DMS53 treated with DMSO at 0.1 percent for 48 hours (cell line): ENCODE measurements at regions not wholly inside any gene's neighbourhood (a gene's known extent, or its start where the extent isn't known, plus 50 kb on each side); places are given as distances from the start of the nearest gene placed in this dataset.
"Not testable (repeated sequence)": the region's sequence is repeated elsewhere in the genome, so short reads cannot be mapped to it uniquely, and the experiment has no call there.

Source experiments
- DNase-seq: peaks from one replicate; lab custom pipeline; 2025; ENCODE audit not compliant: unreplicated experiment; lab: John Stamatoyannopoulos, UW

- no peak for DNase-seq
These were observed 1150.6 kb downstream of the FAT4 start for GRCh38 chr4:126465341-126465740.

DNA sequence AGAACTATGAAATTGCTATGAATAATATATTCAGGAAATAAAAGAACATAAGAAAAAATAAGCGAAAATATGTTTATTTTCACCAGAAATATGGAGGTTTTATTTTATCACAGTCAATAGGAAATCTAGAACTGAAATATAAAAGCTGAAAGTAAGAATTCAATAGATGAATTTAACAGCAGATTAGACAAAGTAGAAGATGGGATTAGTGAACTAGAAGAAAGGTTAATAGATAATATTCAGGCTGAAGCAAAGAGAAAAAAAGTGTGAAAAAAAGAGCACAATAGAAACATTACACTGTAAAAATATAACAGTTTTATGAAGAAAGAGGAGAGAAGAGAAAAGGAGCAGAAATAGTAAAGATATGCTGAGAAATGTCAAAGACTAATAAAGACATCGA, 1152.1 kb downstream of the FAT4 start:
- no peak for DNase-seq

DNA sequence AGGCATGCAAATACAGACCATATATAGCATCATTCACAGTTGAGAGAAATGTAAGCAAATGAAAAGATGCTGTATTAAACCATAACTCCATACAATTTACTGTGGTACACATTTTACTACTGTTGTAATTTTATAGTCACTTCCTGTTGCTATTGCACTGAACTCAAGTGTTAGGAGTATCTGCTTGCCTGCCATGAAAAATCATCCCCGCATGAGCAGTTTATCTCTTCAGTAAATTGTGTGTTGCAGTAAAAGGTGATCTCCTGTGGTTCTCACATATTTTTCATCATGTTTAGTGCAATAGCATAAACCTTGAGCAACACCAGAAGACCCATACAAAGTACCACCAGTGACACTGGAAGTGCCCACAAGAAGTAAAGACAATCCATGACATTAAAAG, 1153.4 kb downstream of the FAT4 start:
- DNase-seq = no peak

DNA sequence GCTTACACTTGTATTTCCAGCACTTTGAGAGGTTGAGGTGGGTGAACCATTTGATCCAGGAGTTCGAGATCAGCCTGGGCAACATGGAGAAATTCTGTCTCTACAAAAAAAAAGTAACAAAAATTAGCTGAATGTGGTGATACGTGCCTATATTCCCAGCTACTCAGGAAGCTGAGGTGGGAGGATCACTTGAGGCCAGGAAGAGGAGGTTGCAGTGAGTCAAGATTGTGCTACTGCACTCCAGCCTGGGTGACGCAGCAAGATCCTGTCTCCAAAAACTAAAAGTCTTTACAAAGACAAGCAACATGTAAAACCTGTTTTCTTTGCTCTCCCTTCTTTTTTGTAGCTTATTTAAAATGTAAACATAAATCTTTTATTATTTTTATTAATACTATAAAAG, 1156.1 kb downstream of the FAT4 start:
- no peak for DNase-seq

GRCh38 chr4:126475730-126476129, 1157.0 kb upstream of the INTU start:
- no peak for DNase-seq

DNA sequence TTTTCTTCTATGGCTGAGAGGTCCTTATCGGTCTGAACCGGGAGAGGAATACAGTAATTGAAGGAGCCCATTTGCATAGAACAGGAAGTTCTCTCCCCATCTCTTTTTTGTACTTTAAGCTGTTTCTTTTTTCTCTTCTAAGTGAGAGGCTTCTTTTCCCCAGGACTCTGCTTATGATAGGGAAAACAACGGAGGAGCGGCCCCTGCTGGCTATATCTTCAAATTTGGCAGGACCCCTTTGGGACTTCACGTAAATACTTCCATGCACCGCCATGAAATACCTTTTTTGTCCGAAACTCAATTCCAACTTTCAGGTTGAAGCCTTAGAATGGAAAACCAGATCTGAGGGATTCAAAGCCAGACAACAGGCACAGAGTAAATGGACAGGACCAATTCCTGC, 1153.0 kb upstream of the INTU start:
- no peak for DNase-seq

DNA sequence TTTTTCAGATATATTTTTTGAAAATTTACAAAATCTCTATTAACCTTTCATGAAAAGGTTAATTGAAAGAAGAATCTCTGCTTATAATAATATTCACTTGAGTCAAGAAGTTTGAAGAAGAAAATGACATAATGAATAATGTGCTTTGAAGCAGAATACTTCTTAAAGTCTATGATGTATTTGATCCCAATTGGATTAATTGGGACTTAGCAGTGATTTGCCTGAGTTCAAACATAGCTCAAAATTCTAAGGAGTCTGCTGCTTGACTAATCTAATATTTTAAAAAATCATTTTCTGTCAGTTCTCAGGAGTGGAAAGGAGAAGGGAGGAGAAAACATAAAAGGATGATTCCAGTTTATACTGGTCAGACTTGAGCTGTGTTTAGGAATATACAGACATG, 1150.4 kb upstream of the INTU start:
- DNase-seq = no peak

DNA sequence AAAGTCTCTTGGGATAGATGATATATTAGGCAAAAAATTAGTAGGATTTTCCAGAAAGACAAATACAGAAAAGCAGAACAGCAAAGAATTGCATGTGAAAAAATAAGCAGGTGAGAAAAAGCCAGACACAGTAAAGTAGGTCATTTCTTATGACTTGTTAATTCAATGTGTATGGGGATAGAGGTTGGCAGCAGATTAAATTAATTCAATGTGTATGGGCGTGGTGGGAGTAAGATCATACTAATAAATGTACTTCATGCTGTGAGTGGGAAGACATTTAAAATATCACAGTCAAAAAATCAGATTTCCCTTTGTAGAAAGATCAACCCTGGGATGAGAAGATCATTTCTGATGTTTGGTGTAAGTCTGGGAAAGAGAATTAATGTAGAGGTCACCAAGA, 1146.4 kb upstream of the INTU start:
- no peak for DNase-seq

DNA sequence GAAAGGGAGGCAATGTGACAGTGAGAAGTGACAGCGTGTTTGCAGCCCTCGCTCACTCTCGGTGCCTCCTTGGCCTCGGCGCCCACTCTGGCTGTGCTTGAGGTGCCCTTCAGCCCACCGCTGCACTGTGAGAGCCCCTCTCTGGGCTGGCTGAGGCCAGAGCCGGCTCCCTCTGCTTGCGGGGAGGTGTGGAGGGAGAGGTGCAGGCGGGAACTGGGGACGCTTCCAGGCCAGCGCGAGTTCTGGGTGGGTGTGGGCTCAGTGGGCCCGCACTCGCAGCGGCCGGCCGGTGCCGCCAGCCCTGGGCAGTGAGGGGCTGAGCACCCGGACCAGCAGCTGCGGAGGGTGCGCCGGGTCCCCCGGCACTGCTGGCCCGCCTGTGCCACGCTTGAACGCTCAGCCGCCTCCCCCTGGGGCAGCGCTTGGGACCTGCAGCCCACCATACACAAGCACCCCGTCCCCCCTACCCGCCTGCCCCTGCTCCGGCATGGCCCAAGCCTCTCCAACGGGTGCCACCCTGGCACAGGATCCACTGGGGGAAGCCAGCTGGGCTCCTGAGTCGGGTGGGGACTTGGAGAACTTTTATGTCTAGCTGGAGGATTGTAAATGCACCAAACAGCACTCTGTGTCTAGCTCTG, 1142.8 kb upstream of the INTU start:
- no peak for DNase-seq

GRCh38 chr4:126495163-126495752, 1137.5 kb upstream of the INTU start:
- no peak for DNase-seq

GRCh38 chr4:126512979-126513378, 1119.8 kb upstream of the INTU start:
- no peak for DNase-seq

DNA sequence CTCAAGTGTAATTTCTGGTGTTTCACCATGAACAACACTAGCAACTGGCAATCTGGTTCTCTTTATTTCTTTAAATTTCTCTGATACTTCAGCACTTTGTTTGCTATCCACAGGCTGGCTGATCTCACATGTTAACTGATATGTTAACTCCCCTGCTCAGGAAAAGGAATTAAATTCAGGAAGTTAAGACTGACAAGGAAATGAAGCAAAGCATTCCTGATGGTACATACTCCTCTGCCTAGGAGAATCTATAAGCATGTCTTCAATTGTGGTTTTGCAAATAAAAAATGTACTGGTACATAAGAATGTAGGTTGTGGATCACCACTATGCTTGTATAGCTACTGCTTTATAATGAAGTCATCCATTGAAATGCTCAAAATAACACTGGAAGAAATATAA, 1119.2 kb upstream of the INTU start:
- no peak for DNase-seq

- DNase-seq = no peak
These were observed 1112.0 kb upstream of the INTU start for GRCh38 chr4:126520731-126521130.

GRCh38 chr4:126525400-126525799, 1107.4 kb upstream of the INTU start:
- not testable (repeated sequence) for DNase-seq

- DNase-seq = no peak
These were observed 1106.4 kb upstream of the INTU start for GRCh38 chr4:126526335-126526734.

DNA sequence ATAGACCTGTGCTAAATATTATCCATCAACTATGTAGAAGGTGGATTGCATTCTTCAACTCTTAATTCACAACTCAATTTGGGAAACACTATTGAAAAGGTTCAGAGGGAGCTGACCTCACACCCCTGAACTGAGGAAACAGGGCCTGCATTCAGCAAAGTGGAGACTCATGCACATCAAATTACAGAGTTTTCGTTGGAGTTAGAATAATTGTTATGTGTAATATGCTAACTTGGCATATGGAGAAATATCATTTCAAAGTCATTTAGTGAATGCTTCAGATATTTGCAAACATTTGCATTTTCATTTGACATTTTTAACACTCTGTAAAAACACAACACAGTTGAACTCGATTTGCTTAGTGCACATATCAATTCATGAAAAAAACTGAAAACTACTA, 1102.8 kb upstream of the INTU start:
- no peak for DNase-seq

GRCh38 chr4:126530996-126531585, 1101.7 kb upstream of the INTU start:
- no peak for DNase-seq

GRCh38 chr4:126532527-126532926, 1100.2 kb upstream of the INTU start:
- peak; percentile 23 for DNase-seq

DNA sequence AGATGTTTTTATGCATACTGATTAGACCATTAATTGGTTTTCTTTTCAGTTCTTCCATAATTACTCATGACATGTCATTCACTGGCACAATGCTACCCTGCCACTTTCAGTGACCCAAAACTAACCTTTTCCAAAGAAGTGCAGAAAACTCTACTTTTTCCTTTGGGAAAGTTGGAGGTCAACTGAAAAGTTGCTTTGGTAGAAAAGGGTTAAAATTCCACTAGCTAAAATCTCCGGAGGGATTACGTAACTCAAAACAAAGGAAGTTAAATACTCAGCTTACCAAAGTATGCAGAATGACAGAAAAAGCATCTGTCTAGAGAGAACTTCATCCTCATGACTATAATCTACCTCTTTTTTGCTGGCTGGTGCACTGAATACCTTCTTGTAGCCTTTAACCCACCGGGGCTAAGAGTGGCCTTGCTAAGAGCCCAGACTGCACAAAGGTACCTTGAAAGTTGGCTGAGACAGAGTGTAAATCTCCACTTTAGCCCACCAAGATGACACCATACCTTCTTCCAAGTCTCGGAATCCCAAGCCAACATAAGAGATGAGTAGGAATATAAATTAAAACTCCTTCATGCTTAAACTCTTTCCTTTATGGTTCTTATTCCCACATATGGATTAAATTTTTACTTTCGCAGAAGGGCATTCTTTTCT, 1099.5 kb upstream of the INTU start:
- DNase-seq = no peak

DNA sequence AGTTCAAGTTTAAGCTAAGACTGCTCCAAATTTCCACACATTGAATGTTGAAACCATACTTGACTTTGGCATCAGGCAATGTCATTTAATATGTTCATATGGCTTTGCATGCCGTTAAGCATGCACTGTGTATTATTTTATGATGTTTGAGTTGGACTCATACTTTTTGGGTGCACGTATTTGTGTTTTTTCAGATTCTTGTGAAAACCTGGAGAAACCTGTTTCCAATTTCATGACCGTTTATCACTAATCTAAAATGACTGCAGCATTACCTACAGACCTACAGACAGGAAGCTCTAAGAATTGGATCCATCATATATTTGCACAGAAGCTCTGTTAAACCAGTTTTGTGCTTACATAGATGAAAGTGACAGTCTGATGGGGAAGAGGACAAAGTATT, 1093.0 kb upstream of the INTU start:
- DNase-seq = no peak

DNA sequence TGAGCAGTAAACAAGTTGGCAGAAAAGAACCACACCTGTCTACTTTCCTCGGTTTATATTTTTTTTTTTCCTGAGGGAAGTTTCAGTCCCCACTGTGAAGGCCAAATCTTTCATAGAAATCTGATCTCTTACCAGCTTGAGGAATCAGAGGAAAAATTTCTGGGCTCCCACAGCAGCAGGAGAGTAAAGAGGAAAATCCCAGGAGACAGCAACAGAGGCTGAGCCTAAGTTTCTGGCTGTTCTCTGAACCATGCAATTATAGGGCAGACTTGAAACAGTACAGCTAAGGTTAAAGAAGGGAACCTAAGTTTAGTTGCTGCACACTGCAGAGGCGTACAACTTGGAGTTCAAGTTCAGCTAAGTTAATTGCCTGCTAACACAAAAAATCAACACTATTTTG, 1090.9 kb upstream of the INTU start:
- DNase-seq = no peak

DNA sequence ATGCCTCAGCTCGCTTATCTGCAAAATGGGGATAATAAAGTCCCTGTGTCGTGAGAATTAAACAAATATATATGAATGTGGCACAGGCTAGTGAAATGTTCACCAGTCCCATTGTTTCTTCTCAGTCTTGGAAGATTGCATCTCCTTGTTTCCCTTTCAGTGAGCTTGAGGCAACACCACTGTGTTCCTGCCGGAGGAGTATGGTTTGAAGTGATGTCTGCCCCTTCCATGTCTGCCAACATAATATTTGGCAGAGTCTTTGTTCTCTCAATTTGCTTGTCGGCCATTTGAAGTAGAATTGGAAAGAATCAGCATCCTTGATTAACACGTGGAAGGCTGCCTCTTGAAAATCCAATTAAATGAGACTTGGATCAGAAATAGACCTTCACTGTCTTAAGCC, 1088.5 kb upstream of the INTU start:
- DNase-seq = no peak
